ENCODE measurements at regions not wholly inside any gene's neighbourhood (a gene's known extent, or its start where the extent isn't known, plus 50 kb on each side); places are given as distances from the start of the nearest gene placed in this dataset.

DNA sequence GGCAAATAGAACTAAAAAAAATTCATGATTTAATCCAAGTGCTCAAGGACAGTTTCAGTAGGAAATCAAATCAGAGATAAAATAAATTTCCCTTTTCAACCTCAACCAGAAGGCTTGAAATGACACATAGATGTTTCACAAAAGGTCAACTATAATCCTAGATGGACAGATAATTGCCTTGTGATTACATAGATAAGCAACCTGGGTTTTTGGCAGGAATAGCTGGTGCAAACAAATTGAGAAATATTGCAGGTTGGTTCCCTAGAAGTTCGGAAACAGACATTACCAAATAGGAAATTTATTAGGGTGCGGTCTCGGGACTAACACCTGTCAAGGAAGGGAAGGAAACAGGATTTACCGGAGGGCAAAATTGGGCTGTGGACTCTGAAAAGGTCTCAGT lies 497.5 kb downstream of the COG6 start:
- no peak for DNase-seq (ENCODE audit: low spot score, unreplicated experiment)
- TF ChIP-seq, protein P1, sequence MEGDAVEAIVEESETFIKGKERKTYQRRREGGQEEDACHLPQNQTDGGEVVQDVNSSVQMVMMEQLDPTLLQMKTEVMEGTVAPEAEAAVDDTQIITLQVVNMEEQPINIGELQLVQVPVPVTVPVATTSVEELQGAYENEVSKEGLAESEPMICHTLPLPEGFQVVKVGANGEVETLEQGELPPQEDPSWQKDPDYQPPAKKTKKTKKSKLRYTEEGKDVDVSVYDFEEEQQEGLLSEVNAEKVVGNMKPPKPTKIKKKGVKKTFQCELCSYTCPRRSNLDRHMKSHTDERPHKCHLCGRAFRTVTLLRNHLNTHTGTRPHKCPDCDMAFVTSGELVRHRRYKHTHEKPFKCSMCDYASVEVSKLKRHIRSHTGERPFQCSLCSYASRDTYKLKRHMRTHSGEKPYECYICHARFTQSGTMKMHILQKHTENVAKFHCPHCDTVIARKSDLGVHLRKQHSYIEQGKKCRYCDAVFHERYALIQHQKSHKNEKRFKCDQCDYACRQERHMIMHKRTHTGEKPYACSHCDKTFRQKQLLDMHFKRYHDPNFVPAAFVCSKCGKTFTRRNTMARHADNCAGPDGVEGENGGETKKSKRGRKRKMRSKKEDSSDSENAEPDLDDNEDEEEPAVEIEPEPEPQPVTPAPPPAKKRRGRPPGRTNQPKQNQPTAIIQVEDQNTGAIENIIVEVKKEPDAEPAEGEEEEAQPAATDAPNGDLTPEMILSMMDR (IDR thresholded peaks at IDR 0.05; ENCODE audit: unreplicated experiment): no peak
- Mint-ChIP-seq H3K27me3 (no peaks in the 10 kb centered on the region), H3K9me3 (ENCODE audit: low read depth) (no peaks in the 10 kb centered on the region), H3K4me1 (ENCODE audit: low read depth) (no peaks in the 10 kb centered on the region), H3K4me3 (ENCODE audit: low read depth) (no peak overlapping the region), H3K27ac (no peak overlapping the region), H3K36me3 (ENCODE audit: insufficient read depth) (no peaks in the 10 kb centered on the region)

DNA sequence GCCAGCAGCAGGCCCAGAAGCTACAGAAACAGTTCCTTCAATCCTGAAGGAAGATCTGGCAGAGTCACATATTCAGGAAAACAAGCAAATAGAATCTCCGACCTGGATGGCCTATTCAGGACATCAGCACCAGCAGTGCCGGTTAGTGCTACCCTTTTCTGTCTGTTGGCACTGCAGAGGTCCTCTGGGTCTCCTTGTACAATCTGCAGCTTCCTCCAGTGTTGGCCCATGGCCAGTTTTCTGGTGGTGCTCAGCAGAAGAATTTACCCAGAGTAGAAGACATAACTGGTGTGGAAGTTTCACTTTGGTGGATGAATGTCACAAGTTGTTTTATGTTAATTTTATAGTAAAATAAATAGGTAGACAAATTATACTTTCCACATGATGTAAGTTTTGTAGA lies 498.1 kb downstream of the COG6 start:
- H3K9me3 Mint-ChIP-seq (ENCODE audit: low read depth): no peaks in the 10 kb centered on the region
- no peak overlapping the region for H3K27ac Mint-ChIP-seq
- DNase-seq (ENCODE audit: low spot score, unreplicated experiment): no peak
- no peaks in the 10 kb centered on the region for H3K4me1 Mint-ChIP-seq (ENCODE audit: low read depth)
- no peaks in the 10 kb centered on the region for H3K36me3 Mint-ChIP-seq (ENCODE audit: insufficient read depth)
- H3K27me3 Mint-ChIP-seq: no peaks in the 10 kb centered on the region
- H3K4me3 Mint-ChIP-seq (ENCODE audit: low read depth): no peak overlapping the region
- TF ChIP-seq, protein P1 (IDR thresholded peaks at IDR 0.05; ENCODE audit: unreplicated experiment): no peak

DNA sequence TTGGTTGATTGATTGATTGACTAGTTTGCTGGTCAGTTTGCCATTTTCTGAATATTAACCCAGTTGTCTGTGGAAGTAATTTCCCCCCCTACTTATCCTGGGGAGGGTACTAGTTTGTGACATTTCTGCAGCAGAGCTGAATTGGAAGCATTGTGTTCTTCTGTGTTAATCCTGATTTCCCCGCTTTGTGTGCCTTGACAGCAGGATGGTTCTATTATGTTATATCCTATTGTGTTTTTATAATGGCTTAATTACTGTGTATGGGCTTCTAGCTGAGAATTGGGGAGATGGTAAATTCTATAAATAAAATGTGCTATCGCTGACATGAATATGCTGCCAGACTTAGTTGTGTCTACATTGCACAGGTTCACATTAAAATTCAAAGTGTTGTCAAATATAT lies 499.7 kb downstream of the COG6 start:
- DNase-seq (ENCODE audit: low spot score, unreplicated experiment): no peak

DNA sequence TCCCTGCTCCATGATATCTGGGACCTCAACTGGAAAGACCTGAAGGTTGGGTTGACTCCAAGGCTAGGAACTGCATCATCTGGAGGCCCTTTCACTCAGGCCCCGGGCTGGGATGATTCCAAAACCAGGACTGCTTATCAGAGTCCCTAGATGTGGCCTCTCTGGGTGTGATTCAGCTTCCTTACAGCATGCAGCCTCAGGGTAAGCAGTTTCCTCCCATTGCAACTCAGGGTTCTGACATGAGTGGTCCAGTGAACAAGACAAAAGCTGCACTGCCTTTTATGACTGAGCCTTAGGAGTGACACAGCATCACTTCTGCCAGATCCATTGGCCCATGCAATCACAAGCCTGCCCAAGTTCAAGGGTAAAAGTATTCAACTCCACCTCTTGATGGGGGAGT lies 502.8 kb downstream of the COG6 start:
- DNase-seq (ENCODE audit: low spot score, unreplicated experiment): no peak
- H3K36me3 Mint-ChIP-seq (ENCODE audit: insufficient read depth): no peaks in the 10 kb centered on the region
- H3K27ac Mint-ChIP-seq: no peak overlapping the region
- no peak overlapping the region for H3K4me3 Mint-ChIP-seq (ENCODE audit: low read depth)
- H3K27me3 Mint-ChIP-seq: peaks cover 9% of the 10 kb centered on the region
- TF ChIP-seq, protein P1 (IDR thresholded peaks at IDR 0.05; ENCODE audit: unreplicated experiment): no peak
- H3K4me1 Mint-ChIP-seq (ENCODE audit: low read depth): no peaks in the 10 kb centered on the region
- no peaks in the 10 kb centered on the region for H3K9me3 Mint-ChIP-seq (ENCODE audit: low read depth)

More for the DNA sequence above, 499.7 kb downstream of the COG6 start:
- H3K36me3 Mint-ChIP-seq (ENCODE audit: insufficient read depth): no peaks in the 10 kb centered on the region
- no peak overlapping the region for H3K27ac Mint-ChIP-seq
- no peaks in the 10 kb centered on the region for H3K27me3 Mint-ChIP-seq
- H3K4me1 Mint-ChIP-seq (ENCODE audit: low read depth): no peaks in the 10 kb centered on the region
- TF ChIP-seq, protein P1 (IDR thresholded peaks at IDR 0.05; ENCODE audit: unreplicated experiment): no peak
- H3K4me3 Mint-ChIP-seq (ENCODE audit: low read depth): no peak overlapping the region
- no peaks in the 10 kb centered on the region for H3K9me3 Mint-ChIP-seq (ENCODE audit: low read depth)

DNA sequence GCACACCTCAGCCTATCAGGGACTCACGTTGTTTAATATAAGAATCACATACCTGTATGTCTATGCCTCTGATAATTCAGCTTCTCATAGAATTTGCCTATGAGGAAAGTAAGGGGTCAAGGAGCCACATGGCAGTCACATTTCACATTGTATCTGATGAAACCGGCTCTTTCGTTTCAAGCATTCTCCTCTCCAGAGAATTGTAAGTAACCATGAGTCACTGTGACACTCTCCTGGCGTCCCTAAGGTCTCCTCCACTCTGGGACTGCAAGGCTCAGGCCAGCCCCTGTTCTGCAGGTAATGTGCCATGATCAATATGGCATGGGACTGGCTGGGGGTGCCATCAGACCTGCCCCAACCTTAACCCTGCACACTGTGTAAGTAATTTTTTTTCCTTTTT lies 503.3 kb downstream of the COG6 start:
- TF ChIP-seq, protein P1 (IDR thresholded peaks at IDR 0.05; ENCODE audit: unreplicated experiment): no peak
- no peak overlapping the region for H3K27ac Mint-ChIP-seq
- no peak for DNase-seq (ENCODE audit: low spot score, unreplicated experiment)
- peaks cover 13% of the 10 kb centered on the region for H3K27me3 Mint-ChIP-seq
- no peaks in the 10 kb centered on the region for H3K4me1 Mint-ChIP-seq (ENCODE audit: low read depth)
- H3K36me3 Mint-ChIP-seq (ENCODE audit: insufficient read depth): no peaks in the 10 kb centered on the region
- no peak overlapping the region for H3K4me3 Mint-ChIP-seq (ENCODE audit: low read depth)
- H3K9me3 Mint-ChIP-seq (ENCODE audit: low read depth): no peaks in the 10 kb centered on the region
